Kidney (tissue), 13 donors: ENCODE measurements at regions not wholly inside any gene's neighbourhood (a gene's known extent, or its start where the extent isn't known, plus 50 kb on each side); places are given as distances from the start of the nearest gene placed in this dataset.

ENCODE experiments used
- DNase-seq, 5 donors: peaks; one replicate each; pipeline ENCODE4 v3.0.0-alpha.2; 2013 to 2020
- FAIRE-seq: peaks from 2 replicates; lab custom pipeline; 2012; peaks lifted over from hg19 to GRCh38; lab: Jason Lieb, UNC
- H3K27ac ChIP-seq, 2 donors: one replicate each; pipeline ENCODE4 v1.7.0; 2013; ENCODE audit warnings: low read depth in 2 of 2, low read length in 2 of 2, inconsistent platforms in 1 of 2
- H3K27me3 ChIP-seq: one replicate; pipeline ENCODE4 v1.7.1; 2013; ENCODE audit warnings: low read length, inconsistent platforms; ENCODE audit not compliant: control insufficient read depth, insufficient read depth
- H3K36me3 ChIP-seq, 3 donors: one replicate each; pipeline versions ENCODE4 v1.7.0 to v1.7.1; 2013; ENCODE audit warnings: low read length in 3 of 3, control low read depth in 1 of 3, inconsistent platforms in 1 of 3; ENCODE audit not compliant: insufficient read depth in 3 of 3, control insufficient read depth in 2 of 3
- H3K4me1 ChIP-seq, 3 donors: one replicate each; pipeline versions ENCODE4 v1.7.0 to v1.7.1; 2013; ENCODE audit warnings: low read length in 3 of 3, inconsistent platforms in 1 of 3, low read depth in 1 of 3; ENCODE audit not compliant: control insufficient read depth in 2 of 3, insufficient read depth in 2 of 3
- H3K4me3 ChIP-seq, 3 donors: one replicate each; pipeline versions ENCODE4 v1.7.0 to v1.8.1; 2013; ENCODE audit warnings: low read length in 3 of 3, control low read depth in 1 of 3, inconsistent platforms in 1 of 3
- H3K9ac ChIP-seq, 3 donors: one replicate each; pipeline versions ENCODE4 v1.7.0 to v1.7.1; 2013; ENCODE audit warnings: low read length in 3 of 3, control low read depth in 1 of 3, inconsistent platforms in 1 of 3
- H3K9me3 ChIP-seq, 3 donors: one replicate each; pipeline versions ENCODE4 v1.7.0 to v1.7.1; 2013; ENCODE audit warnings: low read length in 3 of 3, control low read depth in 1 of 3, inconsistent platforms in 1 of 3; ENCODE audit not compliant: control insufficient read depth in 2 of 3, insufficient read depth in 1 of 3
- intact Hi-C: fragments of 100-400 bp; cut with DNase I; formaldehyde crosslinking; loops from one replicate; pipeline ENCODE4 v1.11.1; 2022
- TF ChIP-seq, protein P1 (sequence below): IDR thresholded peaks from 3 replicates; pipeline ENCODE4 v1.5.1; 2012; ENCODE audit warnings: mild to moderate bottlenecking, moderate library complexity, borderline replicate concordance; ENCODE audit not compliant: insufficient read depth; ENCODE audit errors: extremely low read depth
- donor health status: control.
- donor health status: control.
- donor health status: control.
- donor health status: control.
- donor health status: control.
- donor health status: DM: yes; HTN: yes; CAD: no.
- donor health status: Normal renal cell carcinoma (clear cell type).

- FAIRE-seq (no peak), DNase-seq (no peak)
- Histone ChIP-seq H3K4me3 (no peak overlapping the region), H3K4me1 (peaks cover 0 to 2% (median 0%) of the 10 kb centered on the region in 3 donors), H3K9me3 (no peaks in the 10 kb centered on the region), H3K27ac (no peak overlapping the region), H3K27me3 (no peaks in the 10 kb centered on the region), H3K36me3 (no peaks in the 10 kb centered on the region), H3K9ac (no peak overlapping the region)
- TF ChIP-seq, protein P1, sequence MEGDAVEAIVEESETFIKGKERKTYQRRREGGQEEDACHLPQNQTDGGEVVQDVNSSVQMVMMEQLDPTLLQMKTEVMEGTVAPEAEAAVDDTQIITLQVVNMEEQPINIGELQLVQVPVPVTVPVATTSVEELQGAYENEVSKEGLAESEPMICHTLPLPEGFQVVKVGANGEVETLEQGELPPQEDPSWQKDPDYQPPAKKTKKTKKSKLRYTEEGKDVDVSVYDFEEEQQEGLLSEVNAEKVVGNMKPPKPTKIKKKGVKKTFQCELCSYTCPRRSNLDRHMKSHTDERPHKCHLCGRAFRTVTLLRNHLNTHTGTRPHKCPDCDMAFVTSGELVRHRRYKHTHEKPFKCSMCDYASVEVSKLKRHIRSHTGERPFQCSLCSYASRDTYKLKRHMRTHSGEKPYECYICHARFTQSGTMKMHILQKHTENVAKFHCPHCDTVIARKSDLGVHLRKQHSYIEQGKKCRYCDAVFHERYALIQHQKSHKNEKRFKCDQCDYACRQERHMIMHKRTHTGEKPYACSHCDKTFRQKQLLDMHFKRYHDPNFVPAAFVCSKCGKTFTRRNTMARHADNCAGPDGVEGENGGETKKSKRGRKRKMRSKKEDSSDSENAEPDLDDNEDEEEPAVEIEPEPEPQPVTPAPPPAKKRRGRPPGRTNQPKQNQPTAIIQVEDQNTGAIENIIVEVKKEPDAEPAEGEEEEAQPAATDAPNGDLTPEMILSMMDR, result no peak
- intact Hi-C loops, result no loop called here
Observed at GRCh38 chr6:90414352-90414751, 117.7 kb upstream of the BACH2 start.

- TF ChIP-seq, protein P1, result no peak
- DNase-seq, result peak; percentile 78 to 90 (median 79)
- no peaks in the 10 kb centered on the region for H3K36me3 ChIP-seq
- no peak overlapping the region for H3K27ac ChIP-seq
- no peak for FAIRE-seq
- no peak overlapping the region for H3K9ac ChIP-seq
- H3K4me1 ChIP-seq, result peaks cover 0 to 2% (median 0%) of the 10 kb centered on the region in 3 donors
- intact Hi-C loops, result no loop called here
- peak overlapping the region in 1 of 3 donors; percentile 4 for H3K4me3 ChIP-seq
- no peaks in the 10 kb centered on the region for H3K27me3 ChIP-seq
- no peaks in the 10 kb centered on the region for H3K9me3 ChIP-seq
Observed at GRCh38 chr6:90413867-90414266, 117.2 kb upstream of the BACH2 start.

GRCh38 chr6:90413396-90413795 lies 116.8 kb upstream of the BACH2 start:
- DNase-seq (peak in 1 of 5 donors; percentile 68), FAIRE-seq (no peak)
- Histone ChIP-seq H3K9me3 (no peaks in the 10 kb centered on the region), H3K9ac (no peak overlapping the region), H3K36me3 (no peaks in the 10 kb centered on the region), H3K4me1 (peaks cover 0 to 2% (median 0%) of the 10 kb centered on the region in 3 donors), H3K27me3 (no peaks in the 10 kb centered on the region), H3K4me3 (peak overlapping the region in 1 of 3 donors; percentile 4), H3K27ac (no peak overlapping the region)
- intact Hi-C loops, result no loop called here
- TF ChIP-seq, protein P1, result no peak
